WI38 (cell line): ENCODE measurements at regions not wholly inside any gene's neighbourhood (a gene's known extent, or its start where the extent isn't known, plus 50 kb on each side); places are given as distances from the start of the nearest gene placed in this dataset.
"Not testable (repeated sequence)": the region's sequence is repeated elsewhere in the genome, so short reads cannot be mapped to it uniquely, and the experiment has no call there.

Experiments used
- H3K4me3 ChIP-seq: 2 replicates; pipeline ENCODE4 v1.5.1; 2011; ENCODE audit warnings: low read depth, mild to moderate bottlenecking, control low read depth, low read length
- TF ChIP-seq, protein P1 (sequence below): IDR thresholded peaks from 2 replicates; pipeline ENCODE4 v1.5.1; 2012; ENCODE audit warnings: low read depth, mild to moderate bottlenecking, control low read depth, low read length

DNA sequence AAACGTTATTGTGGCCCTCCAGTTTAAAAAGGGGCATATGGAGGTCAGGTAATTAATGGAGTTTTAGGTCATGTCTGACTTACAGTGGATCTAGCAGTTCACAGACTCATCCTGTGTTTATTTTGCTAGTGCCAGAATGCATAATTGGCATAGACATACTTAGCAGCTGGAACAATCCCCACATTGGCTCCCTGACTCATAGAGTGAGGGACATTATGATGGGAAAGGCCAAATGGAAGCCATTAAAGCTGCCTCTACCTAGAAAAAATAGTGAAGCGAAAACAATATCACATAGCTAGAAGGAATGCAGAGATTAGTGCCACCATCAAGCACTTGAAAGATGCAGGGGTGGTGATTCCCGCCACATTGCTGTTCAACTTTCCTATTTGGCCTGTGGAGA is 610.7 kb downstream of the SLITRK5 start:
- TF ChIP-seq, protein P1, sequence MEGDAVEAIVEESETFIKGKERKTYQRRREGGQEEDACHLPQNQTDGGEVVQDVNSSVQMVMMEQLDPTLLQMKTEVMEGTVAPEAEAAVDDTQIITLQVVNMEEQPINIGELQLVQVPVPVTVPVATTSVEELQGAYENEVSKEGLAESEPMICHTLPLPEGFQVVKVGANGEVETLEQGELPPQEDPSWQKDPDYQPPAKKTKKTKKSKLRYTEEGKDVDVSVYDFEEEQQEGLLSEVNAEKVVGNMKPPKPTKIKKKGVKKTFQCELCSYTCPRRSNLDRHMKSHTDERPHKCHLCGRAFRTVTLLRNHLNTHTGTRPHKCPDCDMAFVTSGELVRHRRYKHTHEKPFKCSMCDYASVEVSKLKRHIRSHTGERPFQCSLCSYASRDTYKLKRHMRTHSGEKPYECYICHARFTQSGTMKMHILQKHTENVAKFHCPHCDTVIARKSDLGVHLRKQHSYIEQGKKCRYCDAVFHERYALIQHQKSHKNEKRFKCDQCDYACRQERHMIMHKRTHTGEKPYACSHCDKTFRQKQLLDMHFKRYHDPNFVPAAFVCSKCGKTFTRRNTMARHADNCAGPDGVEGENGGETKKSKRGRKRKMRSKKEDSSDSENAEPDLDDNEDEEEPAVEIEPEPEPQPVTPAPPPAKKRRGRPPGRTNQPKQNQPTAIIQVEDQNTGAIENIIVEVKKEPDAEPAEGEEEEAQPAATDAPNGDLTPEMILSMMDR = no peak
- no peak overlapping the region for H3K4me3 ChIP-seq

DNA sequence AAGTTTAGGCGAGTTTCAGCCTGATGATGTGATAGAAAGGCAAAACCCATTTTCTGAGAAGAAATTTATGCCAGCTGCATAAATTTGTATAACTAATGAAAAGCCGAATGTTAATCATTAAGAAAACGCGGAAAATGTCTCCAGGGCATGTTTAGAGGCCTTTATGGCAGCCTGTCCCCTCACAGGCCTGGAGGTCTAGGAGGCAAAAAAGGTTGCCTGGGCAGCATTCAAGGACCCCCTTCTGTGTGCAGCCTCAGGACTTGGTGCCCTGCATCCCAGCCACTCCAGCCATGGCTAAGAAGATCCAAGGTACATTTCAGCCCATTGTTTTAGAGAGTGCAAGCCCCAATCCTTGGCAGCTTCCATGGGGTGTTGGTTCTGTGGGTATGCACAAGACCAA is 614.2 kb downstream of the SLITRK5 start:
- TF ChIP-seq, protein P1 = no peak
- H3K4me3 ChIP-seq = no peak overlapping the region

DNA sequence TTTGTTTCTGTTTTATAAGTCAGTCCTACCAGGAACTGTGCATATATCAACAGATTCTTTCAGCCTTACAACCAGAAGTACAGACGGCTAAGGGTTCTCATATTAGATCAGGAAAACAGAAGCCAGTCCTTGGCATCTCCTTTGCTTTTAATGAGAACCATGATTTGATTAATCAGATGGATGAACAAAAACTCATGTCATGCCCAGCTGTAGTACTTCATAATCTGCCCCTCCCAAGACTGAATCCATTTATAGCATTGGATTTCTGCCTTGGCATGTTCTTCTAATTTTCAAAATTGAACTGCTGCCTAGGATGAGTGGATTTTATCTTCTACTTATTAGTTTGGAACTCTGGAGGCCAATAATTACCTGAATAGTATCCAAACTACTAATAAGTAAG is 617.2 kb downstream of the SLITRK5 start:
- TF ChIP-seq, protein P1 = no peak
- no peak overlapping the region for H3K4me3 ChIP-seq

DNA sequence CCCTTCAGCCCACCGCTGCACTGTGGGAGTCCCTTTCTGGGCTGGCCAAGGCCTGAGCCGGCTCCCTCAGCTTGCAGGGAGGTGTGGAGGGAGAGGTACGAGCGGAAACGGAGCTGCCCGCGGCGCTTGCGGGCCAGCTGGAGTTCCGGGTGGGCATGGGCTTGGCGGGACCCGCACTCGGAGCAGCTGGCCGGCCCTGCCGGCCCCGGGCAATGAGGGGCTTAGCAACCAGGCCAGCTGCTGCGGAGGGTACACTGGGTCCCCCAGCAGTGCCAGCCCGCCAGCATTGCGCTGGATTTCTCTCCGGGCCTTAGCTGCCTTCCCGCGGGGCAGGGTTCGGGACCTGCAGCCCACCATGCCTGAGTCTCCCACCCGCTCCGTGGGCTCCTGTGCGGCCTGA is 620.6 kb downstream of the SLITRK5 start:
- H3K4me3 ChIP-seq = not testable (repeated sequence)

DNA sequence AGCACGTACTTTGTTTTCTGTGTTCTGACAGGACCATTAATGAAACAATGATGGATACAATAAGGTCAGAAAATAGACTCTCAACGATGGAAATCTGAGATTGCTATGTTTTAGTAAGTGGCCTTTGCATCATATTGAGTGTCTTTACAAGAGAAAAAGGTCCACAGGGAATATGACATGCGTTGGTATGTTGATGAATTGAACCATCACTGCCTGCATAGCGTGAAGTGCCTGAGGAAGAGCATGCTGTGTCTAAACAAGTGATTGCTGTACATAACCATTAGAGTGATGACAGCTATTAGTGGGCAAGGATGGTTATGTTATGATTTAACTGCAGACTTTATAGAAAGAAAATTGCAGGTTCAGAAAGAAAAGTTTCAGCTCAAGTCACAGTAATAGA is 623.2 kb downstream of the SLITRK5 start:
- H3K4me3 ChIP-seq = no peak overlapping the region
- TF ChIP-seq, protein P1 = no peak

DNA sequence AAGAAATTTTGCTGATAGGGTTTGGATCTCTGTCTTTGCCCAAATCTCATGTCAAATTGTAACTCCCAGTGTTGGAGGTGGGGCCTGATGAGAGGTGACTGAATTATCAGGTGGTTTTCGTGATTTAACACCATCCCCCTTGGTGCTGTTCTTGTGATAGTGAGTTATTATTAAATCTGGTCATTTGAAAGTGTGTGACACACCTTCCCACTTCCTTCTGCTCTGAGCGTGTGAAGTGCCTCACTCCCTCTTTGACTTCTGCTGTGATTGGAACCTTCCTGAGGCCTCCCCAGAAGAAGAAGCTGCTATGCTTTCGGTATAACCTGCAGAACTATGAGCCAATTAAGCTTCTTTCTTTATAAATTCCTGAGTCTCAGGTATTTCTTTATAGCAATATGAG is 632.0 kb downstream of the SLITRK5 start:
- TF ChIP-seq, protein P1 = no peak
- no peak overlapping the region for H3K4me3 ChIP-seq

DNA sequence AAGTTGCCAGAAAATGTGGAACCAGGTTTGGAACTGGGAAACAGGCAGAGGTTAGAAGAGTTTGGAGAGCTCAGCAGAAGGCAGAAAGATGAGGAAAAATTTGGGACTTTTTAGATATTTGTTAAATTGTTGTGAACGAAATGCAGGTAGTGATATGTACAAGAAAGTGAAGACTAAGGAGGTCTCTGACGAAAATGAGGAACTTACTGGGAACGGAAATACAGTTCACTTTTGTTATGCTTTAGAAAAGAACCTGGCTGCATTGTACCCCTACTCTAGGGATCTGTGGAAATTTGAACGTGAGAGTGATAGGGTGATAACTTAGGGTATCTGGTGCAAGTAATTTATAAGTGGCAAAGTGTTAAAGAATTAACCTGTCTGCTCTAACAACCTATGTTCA is 632.4 kb downstream of the SLITRK5 start:
- TF ChIP-seq, protein P1 = no peak
- no peak overlapping the region for H3K4me3 ChIP-seq

DNA sequence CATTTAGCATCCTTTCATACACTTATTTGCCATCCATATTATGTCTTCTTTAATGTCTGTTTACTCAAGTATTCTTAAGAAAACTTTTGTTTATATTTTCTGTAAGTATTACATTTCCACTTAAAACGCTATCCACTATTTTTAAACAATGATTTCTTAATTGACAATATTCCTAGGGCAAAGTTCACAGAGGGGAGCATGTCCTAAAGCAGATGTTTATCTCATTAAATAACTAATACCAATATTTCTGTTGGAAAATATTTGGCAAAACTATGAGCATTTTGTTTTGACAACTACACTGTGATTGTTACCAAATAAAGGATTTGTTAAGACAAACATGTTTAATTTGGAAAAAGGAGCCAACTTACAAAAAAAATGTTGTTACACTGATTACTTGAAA is 643.3 kb downstream of the SLITRK5 start:
- H3K4me3 ChIP-seq = no peak overlapping the region
- TF ChIP-seq, protein P1 = no peak
